ENCODE measurements at regions not wholly inside any gene's neighbourhood (a gene's known extent, or its start where the extent isn't known, plus 50 kb on each side); places are given as distances from the start of the nearest gene placed in this dataset.
"Not testable (repeated sequence)": the region's sequence is repeated elsewhere in the genome, so short reads cannot be mapped to it uniquely, and the experiment has no call there.

GRCh38 chr5:163355811-163356210 lies 81.6 kb upstream of the CCNG1 start:
- TF ChIP-seq CTCF (IDR thresholded peaks at IDR 0.05); REST (IDR thresholded peaks at IDR 0.05; ENCODE audit: insufficient read depth in 1 of 2, low read depth in 2 of 2, low read length in 1 of 2); POLR2AphosphoS5 (IDR thresholded peaks at IDR 0.05; ENCODE audit: low read depth, low read length); TCF7L2 (IDR thresholded peaks at IDR 0.05; ENCODE audit: low read depth, low read length); SIN3A (IDR thresholded peaks at IDR 0.05; ENCODE audit: borderline replicate concordance, insufficient read depth, low read depth, low read length): not testable (repeated sequence)

Data from Panc1 (cell line).